IPS-NIHi11 (cell line): ENCODE measurements at regions not wholly inside any gene's neighbourhood (a gene's known extent, or its start where the extent isn't known, plus 50 kb on each side); places are given as distances from the start of the nearest gene placed in this dataset.

ENCODE experiments used
- DNase-seq: peaks from one replicate; pipeline ENCODE4 v3.0.0; 2012; ENCODE audit warnings: mixed read lengths, low spot score

GRCh38 chr20:2237059-2237458 is 58.7 kb upstream of the TGM3 start:
- DNase-seq = peak; percentile 19

DNA sequence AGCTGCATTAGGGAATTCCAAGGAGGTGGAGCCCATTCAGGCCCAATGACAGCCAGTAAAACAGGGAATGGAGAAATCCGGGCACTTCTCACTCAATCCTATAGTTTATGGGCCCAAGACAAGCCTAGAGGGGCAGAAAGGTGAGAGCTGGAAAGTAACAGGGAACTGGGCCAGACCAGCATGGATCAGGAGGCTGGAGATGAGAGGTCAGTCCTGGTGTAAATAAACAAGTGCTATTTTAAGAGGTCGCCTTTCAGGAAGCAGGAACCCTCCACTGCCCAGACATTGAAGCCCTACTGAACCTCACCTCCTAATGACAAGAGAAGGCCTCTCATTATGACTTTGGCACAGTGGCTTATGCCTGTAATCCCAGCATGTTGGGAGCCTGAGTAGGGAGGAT is 57.2 kb upstream of the TGM3 start:
- DNase-seq = no peak

DNA sequence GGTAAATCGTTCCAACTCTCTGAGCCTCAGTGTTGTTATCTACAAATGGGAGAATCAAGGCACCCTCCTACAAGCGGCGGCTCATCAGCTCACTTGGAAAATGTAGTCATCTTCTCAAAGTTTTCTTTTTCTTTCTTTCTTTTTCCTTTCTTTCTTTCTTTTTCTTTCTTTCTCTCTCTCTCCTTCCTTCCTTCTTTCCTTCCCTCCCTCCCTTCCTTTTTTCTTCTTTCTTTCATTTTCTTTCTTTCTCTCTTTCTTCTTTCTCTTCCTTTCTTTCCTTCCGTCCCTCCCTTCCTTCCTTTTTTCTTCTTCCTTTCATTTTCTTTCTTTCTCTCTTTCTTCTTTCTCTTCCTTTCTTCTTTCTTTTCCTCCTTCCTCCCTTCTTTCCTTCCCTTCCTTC is 55.0 kb upstream of the TGM3 start:
- DNase-seq = no peak

DNA sequence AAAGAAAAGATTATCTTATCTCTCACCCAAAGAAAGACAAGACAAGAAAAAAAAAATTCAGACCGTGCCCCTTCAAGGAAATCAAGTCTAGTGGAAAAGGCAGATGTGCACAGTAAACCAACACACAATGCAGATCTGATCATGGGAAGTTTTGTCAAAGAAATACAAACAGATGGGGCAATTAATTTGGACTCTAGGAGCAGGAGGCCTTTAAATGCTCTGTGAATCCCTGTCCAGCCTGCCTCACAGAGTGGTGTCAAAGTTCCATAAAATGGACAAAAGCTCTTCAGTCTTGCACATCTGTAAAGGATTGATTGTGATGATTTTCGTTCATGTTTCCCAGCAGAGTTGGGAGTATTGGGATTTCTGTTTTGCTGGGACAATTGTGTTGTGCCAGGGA is 53.1 kb upstream of the TGM3 start:
- DNase-seq = no peak

DNA sequence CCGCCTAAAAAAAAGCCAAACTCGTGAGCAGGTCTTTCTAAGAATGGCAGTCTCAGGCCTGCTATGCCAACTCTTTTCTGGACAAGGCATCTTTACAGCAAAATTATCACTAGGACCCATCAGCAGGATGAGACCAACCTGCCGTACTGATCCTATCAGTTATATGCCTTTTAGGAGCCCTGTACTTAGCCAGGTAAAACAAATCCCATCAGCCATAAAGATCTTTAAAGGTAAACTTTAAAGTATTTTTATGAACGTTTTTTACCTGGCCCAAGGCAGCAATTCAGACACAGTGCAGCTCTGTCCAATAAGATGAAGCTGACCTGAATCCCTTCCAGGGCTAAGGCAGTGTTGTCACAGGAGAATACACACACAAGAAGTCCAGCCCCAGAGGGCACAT is 51.3 kb upstream of the TGM3 start:
- no peak for DNase-seq

DNA sequence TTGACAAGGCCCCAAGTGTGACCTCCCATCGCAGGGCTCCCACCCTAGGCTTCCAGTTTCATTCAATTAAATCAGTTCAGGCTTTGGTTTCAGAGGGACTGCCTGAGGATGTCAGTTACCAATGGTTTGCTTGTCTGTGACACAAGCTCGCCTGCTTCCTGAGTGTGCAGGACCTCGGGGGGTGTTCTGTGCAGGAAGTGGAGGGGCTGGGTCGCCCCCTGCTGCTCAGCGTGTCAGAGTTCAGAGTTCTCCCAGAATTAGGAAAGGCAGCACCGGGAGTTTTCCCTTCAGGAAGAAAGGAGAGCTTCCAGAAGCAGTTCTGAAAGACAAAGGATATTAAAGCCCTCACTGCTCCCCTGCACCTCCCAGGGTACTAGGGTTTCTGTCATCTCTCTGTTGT is 50.8 kb upstream of the TGM3 start:
- no peak for DNase-seq

DNA sequence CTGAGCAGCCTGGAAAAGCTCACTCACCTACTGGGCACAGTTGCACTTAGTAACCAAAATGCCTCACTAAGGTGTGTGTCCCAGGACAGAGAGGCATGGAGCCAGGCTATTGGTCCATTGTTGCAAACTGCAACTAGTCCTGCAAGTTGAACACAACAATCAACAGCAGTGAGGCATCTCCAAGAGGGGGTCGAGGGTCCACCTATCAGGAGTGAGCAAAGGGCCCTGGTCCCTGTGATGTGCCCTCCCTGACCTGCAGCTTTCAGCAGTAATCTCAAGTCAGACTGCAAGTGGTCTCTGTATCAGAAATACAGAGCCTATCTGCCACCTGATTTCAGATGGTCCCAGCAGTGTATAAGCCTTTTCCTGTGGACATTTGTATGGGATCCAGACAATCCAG is 50.2 kb upstream of the TGM3 start:
- DNase-seq = no peak
